GM21528 (cell line): ENCODE measurements at regions not wholly inside any gene's neighbourhood (a gene's known extent, or its start where the extent isn't known, plus 50 kb on each side); places are given as distances from the start of the nearest gene placed in this dataset.
"Not testable (repeated sequence)": the region's sequence is repeated elsewhere in the genome, so short reads cannot be mapped to it uniquely, and the experiment has no call there.

Experiments
- ATAC-seq: cut with Tn5 transposase; IDR thresholded peaks from one replicate; pipeline ENCODE4 v1.9.1; 2021; ENCODE audit warnings: mild to moderate bottlenecking, moderate library complexity; ENCODE audit not compliant: unreplicated experiment, low FRiP score

DNA sequence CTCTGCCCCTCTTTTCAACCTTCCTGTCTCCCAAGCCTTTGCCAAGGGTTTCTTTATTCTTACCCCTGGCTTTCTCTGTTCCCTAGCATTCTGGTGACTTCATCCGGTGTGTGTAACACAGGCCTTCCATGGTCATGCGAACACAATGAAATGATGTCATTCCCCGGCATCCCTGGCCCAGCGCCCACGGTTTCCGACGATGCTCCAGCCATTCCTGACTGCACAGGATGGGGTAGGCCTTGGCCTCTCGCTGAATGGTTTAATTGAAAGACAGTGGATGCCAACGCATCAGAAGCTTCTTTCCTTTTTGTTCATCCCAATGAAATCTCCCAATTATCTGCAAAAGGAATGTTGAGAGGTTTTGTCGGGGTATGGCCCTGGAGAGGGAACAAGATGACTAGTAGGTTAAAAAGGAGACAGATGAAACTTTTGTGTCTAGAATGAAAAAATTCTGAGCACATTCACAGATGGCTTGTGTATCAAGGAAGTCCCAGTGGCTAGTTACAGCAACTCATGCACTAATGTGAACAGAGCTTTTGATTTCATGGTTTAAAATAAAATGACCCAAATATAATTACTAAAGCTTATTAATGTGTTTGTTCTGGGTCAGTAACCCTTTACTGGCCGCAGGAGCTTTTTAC, 655.0 kb downstream of the QKI start:
- ATAC-seq = no peak

DNA sequence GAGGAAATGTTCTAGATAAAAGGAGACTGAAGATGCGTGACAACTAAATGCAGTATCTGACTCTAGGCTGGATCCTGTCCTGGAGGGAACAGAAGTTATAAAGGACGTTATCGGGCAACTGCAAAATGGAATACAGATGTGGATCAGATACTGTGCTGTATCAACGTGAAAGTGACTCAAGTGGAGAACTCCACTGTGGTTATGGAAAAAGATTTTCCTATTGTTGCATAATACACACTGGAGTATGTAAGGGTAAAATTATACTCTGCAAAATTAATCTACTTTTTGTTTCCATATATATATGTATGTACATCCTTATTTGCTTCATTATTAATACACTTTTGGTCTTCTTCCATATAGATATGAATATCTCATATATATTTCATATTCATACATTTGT, 654.0 kb downstream of the QKI start:
- no peak for ATAC-seq

DNA sequence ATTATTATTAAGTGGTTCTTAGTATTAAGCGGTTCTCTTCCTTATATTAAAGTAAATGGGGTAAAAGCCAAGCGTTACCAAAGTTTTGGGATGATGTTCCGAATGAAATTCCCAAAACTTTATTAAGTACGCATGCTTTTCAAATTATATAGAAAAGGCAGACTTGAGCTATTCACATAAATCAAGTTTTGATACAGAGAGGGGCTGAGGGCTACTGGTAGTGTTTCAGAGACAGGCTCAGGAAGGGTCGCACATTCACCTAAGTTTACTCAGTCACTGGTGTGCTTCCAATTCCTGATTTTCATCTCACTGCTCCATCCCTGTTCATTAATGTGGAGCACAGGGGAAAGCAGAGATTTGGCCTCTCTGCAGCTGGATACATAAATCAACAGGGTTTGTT, 652.2 kb downstream of the QKI start:
- no peak for ATAC-seq

DNA sequence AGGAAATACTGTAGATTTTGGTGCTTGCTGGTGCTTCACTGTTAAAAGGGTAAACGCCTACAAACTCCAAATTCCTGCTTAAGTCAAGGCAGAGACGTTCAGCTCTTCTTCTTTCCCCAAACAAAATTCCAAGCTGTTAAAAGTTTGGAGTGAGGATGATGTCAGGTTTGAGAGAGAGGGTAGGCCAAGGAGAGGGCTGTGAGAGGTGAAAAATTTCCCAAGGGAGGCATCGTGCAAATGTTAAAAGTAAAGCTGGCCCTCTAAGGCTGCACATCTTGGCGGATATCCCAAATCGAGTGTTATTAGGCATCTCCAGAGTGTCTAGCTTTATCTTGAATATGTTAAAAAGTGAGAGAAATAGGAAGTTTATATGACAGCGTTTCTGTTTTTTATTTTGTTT, 651.8 kb downstream of the QKI start:
- no peak for ATAC-seq

DNA sequence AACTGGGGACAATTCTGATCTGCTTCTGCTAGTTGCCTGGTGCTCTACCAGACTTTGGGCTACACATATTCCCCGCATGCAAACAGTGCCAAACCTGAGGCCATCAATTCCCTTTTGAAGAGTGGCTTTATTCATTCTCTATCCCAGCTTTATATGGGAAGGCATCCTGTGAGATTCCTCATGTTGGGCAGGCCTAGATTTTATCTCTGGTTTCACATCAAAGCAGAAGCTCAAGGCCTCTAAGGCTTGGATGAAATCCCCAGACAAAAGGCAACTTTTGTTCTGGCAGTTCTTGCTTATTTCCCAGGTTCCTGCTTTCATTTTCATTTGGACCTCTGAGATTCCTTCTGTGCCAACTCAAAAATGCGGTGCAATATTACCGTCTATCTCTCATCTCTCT, 648.8 kb downstream of the QKI start:
- ATAC-seq = no peak

DNA sequence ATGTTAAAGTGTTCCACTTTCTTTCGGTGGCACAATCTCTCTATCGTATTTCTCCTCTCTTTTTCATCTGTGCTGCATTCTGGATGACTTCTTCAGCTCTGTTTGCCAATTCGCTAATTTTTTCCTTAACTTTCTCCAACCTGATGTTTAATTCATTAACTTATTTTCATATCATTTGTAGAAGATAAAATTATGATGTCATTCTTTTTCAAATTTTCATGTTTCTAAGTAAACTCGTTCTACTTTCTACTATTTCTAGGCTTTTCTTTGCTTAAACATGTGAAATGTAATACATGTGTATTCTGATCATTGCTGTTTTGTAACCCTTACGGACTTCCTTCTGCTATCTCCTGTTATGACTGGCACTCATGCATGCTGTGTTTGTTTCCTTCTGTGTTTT, 648.4 kb downstream of the QKI start:
- no peak for ATAC-seq

DNA sequence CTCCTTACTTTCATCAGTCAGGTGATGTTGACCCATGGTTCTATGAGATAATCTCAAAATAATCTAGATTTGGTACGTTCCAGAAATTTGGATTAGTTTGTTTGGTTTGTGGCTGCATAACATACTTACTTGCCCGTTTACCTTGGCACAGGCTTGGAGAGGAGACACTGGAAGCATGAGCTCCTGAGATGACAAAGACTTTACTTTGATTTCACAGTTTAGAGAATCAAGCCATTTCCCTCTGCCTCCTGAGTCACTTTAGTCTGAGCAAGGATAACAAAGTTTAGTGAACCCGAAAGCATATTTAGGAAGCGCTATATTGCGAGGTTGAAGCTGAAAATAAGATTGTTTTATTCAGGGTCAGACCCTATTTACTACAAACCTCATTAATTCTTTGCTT, 643.4 kb downstream of the QKI start:
- ATAC-seq = no peak

DNA sequence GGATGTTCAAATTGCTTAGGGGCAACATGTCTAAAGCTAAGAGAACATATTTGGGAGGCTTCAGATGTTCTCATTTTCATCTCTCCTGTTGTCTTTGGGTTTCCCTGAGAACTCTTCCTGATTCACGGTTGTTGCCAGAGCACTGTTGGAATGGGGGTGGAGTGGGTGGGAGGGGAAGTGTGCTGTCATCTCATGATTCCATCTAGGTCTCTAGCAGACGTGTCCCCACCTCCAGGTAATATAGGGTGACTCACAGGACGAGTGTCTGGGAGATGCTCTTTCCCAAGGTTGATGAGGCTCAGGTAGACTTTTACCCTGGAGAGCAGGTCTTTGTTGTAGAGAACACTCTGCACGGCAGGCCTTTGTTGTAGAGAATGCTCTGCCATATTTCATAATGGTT, 636.9 kb downstream of the QKI start:
- ATAC-seq = no peak

DNA sequence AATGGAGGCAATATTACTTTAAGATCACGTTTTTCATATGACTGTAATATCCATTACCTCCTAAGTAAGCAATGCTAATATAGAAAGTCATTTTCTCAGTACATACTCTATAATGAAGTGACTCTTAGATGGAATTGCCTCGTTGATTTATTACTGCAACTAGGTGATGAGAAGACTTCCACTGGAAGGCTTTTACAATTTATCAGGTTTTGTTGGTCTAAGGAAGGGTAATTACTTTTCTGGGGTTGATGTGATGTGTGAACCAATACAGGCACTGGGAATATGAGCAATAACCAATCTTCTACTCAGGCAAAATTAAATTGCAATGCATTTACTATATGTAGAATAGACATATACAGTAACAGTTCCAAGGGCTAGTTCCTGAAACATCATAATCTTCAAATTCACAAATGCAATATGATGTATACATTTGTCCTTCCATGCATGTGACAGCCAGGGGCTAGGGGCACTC, 635.0 kb downstream of the QKI start:
- no peak for ATAC-seq

DNA sequence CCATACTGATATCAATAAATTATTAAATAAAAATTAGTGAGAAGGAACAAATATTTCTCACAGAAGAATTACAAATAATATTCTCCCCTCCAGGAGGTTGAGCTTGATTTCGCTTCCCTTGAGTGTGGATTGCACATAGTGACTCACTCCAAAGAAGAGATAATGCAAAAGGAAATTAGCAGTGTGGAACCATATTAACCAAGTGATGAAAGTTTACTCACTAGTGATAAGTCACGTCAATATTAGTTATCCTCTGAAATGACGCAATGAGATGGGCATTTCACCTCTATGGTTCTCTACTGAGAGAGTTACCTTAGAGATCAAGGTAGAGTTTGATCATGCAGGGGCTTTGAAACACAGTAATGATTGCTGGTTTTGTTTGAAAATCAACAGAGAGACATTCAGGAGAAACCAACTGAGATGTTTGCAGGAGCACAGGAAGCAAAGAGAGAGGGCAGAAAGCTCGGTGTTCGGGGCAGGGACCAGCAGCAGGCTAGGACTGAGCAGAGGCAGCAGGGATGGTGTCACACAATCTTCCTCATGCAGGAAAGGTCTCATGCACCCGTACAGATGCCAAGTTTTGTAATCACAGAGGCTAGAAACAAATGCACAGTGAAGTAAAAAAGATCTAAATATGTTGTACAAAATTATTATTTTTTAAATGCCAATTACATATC, 634.5 kb downstream of the QKI start:
- ATAC-seq = no peak

DNA sequence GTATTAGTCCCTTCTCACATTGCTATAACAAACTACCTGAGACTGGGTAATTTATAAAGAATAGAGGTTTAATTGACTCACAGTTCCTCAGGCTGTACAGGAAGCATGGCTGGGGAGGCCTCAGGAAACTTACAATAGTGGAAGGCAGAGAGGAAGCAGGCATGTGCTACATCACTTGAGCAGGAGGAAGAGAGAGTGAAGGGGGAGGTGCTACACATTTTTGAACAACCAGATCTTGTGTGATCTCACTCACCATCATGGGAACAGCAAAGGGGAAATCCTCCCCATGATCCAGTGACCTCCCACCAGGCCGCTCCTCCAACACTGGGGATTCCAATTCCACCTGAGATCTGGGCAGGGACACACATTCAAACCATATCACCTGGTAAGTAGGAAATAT, 630.6 kb downstream of the QKI start:
- no peak for ATAC-seq

DNA sequence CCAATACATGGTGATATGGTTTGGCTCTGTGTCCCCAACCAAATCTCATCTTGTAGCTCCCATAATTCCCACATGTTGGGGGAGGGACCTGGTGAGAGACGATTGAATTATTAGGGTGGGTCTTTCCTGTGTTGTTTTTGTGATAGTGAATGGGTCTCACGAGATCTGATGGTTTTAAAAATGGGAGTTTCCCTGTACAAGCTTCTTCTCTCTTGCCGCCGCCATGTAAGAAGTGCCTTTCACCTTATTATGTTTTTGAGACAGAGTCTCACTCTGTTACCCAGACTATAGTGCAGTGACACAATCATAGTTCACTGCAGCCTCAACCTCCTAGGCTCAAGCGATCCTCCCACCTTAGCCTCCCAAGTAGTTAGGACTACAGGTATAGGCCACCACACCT, 629.1 kb downstream of the QKI start:
- not testable (repeated sequence) for ATAC-seq

DNA sequence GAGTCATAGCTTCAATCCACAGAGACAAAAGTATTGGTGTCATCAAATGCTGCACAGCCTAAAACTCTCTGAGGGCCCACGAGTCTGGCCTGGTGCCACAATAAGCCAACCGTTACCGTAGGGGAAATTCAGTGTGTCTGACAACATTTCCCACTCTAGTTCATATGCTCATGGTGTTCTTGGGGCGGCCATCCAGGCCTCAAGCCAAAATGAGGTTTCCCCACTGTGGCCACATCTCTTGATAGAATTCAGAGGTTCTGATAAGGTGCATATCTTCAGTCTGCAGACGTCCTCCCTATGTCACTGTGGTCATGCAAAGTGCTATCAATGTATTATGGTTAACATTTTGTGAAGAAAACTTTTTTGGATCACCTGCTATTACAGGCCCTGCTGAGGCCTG, 627.7 kb downstream of the QKI start:
- no peak for ATAC-seq

DNA sequence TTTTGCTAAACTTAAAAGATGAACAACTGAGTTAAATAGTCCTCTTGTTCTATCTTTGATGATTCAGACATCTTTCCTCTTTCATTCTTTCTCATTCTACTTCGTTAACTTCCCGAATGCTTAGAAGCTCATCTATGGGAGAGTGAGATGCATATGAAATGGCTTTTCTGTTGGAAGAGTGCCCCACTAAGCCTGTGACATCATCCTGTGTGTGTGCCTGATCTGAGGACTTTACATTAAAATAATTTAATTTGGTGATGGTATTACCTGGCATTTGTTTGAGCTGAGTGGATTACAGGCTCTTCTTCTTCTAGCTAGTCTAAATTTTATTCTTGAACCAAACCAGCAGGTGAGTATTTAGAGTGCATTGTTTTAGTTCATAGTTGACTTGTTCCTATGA, 626.5 kb downstream of the QKI start:
- ATAC-seq = no peak

DNA sequence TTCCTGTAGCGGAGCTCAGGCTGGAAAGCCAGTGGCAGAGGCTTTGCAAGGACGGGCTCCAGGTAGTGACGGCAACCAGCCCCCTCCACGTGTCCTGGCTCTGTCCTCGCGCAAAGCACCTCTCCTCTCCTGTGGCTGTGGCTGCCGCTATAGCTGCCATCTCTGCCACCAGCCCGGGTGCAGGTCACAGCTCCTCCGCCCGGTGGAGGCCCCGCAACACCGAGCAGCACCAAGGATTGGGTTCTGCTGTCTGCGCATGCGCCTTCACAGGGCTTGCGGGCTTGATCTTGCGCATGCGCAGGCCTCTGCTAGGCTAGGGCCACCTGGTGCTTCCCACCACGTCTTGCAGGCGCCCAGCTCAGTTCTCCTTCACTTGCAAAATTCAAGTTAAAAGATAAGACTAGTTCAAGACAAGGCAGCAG, 625.4 kb downstream of the QKI start:
- ATAC-seq = no peak

DNA sequence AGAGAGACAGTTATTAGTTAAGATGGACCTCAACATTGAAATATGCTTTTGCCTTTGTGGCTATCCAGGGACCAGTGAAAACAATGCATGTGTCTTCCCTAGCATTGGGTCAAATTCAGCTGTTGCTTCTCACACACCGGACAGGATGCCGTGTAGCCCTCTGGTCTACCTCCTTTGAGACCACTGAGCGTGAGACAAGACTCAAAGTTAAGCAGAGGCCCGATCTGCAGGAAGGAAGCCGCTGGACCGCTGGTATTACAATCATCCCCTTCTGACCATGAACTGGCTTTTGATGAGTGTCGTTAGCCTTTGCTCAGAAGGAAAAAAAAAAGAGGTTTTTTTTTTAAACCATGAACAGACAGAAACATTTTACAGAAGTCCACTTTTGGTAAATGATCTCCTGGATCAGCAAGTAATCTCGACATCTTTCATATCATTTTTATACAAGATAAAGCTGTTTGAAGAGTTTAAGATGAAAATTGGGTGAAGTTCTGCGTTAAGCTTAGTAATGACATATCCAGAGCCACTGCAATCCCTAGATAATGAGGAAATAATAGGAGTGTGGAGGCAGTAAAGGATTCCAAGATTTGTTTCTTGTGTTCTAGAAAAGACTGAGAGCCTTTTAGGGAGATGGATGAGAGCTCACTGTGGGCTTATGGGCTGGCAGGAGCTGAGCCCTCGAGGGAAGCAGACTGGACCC, 622.8 kb downstream of the QKI start:
- no peak for ATAC-seq

DNA sequence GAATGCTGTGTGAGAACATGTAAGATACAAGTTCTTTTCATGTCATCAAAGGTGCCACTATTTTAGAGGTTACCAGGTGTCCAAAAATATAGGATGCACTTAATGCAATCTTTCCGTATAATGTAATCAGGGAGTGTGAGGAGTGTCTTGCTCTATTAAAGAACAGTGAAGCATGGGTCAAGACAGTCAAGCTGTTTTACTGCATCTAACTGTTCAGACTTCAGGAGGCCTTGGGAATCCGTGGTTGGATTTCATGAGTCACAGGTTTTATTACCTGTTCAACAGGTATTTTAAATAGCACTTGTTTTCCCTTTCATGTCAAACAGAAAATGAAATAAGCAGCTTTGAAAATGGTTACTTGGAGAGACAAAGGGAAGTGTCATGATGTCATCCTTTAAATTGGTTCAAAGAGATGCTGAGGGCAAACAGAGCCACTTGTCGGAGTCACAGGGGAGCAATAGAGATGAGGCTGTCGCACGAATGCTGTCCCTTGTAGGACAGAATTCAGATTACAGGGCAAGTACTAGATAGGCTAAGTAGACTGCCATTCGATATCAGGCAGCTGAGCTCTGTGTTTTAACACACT, 621.5 kb downstream of the QKI start:
- no peak for ATAC-seq

DNA sequence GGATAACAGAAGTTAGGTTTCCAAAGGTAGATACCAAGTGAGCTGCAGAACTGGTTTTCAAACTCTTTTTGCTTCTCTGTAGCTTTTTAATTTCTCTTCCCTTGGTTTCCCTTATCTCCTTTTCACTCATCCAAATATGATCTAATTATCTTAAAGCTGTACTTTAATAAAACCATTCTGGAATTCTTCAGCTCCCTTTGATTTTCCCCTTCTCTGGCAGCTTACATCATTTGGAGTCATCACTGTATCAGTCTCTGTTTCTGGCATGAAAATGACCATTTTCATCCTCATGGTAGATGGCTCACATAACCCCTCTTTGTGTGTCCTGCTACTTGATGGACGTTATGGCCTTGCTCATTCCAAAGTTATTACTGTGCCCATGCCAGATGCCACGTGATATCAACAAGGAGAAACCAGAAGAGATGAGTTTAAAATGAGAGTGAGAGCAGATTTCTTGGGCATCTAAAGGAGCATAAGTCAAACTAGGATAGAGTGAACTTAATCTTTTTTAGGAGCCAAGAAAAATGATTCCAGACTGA, 620.2 kb downstream of the QKI start:
- no peak for ATAC-seq

DNA sequence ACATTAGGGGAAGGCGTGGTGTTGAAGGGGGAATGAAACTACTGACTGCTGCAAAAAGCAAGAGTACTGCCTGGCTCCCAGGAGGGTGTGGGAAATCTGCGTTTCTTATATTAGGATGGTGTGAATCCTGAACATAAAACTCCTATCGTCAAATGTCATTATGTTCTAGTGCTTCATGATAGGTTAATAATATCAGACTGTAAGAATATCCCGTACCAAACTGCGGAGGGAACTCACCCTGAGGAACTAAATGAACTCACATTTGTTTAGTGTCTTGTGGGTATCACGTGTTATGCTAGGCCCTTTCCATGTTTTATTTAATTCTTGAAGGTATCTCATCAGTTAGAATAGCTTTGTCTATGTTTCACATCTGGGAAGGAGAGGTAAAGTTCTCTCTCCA, 610.7 kb downstream of the QKI start:
- ATAC-seq = no peak

DNA sequence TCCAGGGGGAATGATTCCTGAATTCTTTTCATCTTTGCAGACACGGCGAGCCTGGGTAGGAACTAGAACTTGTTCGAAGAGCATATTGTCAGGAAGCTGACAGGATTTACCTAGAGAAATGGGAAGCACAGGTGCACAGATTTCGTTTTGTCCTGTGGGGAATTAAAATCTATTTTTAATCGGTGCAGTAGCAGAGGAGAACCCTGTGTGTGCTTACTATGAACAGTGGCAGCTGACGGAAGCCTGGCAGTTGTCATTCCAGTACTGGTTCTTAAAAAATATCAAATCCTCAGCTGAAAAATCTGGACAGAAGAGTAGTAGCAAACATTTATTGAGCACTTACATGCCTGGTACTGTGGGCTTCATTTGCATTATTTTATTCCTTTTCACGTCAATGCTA, 609.0 kb downstream of the QKI start:
- ATAC-seq = no peak

DNA sequence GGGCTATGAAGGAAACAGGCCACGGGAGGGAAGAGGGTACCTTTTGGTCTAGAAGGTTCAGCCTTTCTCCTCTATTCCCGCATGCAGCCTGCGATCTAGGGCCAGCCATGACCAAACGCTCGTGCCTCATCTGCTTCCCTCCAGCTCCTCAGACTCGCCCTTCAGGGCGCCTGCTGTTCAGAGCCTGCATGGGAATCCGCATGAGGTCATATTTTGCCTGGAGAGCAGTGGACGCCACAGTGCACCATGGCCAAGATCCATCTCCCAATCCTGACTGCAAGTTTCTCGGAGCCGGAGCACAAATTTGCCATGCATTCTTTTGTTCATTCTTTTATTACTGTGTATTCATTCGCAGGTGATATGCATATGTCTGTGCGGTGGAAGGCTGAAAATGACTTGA, 608.1 kb downstream of the QKI start:
- ATAC-seq = no peak
